ENCODE measurements at regions not wholly inside any gene's neighbourhood (a gene's known extent, or its start where the extent isn't known, plus 50 kb on each side); places are given as distances from the start of the nearest gene placed in this dataset.
"Not testable (repeated sequence)": the region's sequence is repeated elsewhere in the genome, so short reads cannot be mapped to it uniquely, and the experiment has no call there.

DNA sequence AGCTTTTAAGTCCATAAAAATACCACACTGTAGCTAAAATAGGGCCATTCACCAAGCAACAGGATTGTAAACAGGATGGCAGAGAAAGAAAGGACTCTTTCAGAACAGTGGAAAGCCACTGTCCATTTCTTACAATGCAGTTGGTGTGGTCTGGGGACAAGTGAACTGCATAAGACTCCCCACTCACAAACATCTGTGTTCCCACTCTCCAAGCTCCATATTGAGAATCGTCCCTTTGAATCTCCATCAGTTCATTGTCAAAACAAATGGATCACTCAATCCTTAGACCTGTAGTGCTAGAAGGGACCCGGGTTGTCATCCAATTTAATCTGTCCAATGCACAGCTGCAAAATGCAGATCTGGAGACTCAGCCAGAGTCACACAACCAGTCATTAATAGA, 347.4 kb upstream of the KLHL29 start:
- no peak for DNase-seq (ENCODE audit: insufficient read length, low spot score)
- no peak for TF ChIP-seq POLR2AphosphoS5 (IDR thresholded peaks at IDR 0.05; ENCODE audit: low read depth, low read length)
- no peak for TF ChIP-seq POLR2A (IDR thresholded peaks at IDR 0.05; ENCODE audit: low read depth, low read length)
- TF ChIP-seq TAF1 (IDR thresholded peaks at IDR 0.05; ENCODE audit: low read depth, low read length), result no peak
- TF ChIP-seq SPI1 (IDR thresholded peaks at IDR 0.05; ENCODE audit: low read depth, low read length), result no peak
- TF ChIP-seq PAX5 (IDR thresholded peaks at IDR 0.05; ENCODE audit: insufficient read depth, low read length, severe bottlenecking), result no peak
- no peak for TF ChIP-seq POU2F2 (IDR thresholded peaks at IDR 0.05; ENCODE audit: low read depth, low read length)

DNA sequence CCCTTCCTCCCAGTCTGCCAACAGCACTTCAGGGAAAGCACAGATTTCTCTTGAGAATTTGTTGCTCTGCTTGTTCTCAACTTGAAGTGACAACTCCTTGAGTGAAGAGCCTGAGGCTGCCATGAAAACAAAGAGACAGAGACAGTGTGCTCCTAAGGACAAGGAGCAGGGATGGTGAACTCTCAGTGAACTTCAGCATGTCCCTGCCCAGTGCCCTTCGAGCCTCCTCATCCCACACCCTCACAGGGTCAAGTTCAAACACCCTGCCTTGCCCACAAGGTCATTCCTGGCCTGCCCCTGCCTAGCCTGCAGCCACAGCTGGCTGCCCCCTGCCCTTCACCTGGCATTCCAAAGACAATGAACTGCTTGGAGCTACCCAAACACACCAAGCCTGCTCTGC, 343.5 kb upstream of the KLHL29 start:
- TF ChIP-seq PAX5 (IDR thresholded peaks at IDR 0.05; ENCODE audit: insufficient read depth, low read length, severe bottlenecking) (no peak), POLR2AphosphoS5 (IDR thresholded peaks at IDR 0.05; ENCODE audit: low read depth, low read length) (no peak), TAF1 (IDR thresholded peaks at IDR 0.05; ENCODE audit: low read depth, low read length) (no peak), POLR2A (IDR thresholded peaks at IDR 0.05; ENCODE audit: low read depth, low read length) (no peak), SPI1 (IDR thresholded peaks at IDR 0.05; ENCODE audit: low read depth, low read length) (no peak), POU2F2 (IDR thresholded peaks at IDR 0.05; ENCODE audit: low read depth, low read length) (no peak)

More for the DNA sequence above, 347.4 kb upstream of the KLHL29 start:
- no peak for FAIRE-seq

DNA sequence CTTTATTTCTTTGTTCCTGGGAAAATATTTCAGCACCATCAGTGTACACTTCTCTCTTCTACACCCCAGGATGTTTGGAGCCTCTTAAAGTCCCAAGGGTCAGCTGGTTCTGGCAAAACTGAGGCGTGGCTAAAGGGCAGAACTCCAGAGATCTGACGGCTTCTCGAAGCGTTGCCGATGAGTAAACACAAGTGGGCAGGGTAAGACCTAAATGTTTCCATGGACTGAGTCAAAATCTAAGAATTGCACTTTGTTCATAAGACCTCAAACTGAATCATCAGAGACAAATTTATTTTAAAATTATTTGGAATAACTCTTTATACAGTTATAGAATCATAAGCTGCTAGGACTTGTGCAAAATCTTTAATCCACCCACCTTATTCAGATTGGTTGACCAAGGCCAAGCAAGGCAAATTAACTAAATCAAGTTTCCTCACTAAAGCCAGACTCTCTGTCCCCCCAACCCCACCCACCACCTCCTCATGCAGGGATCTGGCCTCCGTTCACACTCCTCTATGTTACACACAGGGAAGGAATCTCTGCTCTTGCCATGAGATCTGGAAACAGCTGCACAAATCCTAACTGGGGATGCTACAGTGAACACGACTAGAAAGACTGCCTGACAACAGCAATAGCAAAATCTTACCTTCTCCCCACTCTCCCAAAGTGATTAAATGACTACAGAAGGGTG, 342.6 kb upstream of the KLHL29 start:
- TF ChIP-seq PAX5 (IDR thresholded peaks at IDR 0.05; ENCODE audit: insufficient read depth, low read length, severe bottlenecking) (no peak), SPI1 (IDR thresholded peaks at IDR 0.05; ENCODE audit: low read depth, low read length) (no peak), POLR2AphosphoS5 (IDR thresholded peaks at IDR 0.05; ENCODE audit: low read depth, low read length) (no peak), TAF1 (IDR thresholded peaks at IDR 0.05; ENCODE audit: low read depth, low read length) (no peak), POU2F2 (IDR thresholded peaks at IDR 0.05; ENCODE audit: low read depth, low read length) (no peak), POLR2A (IDR thresholded peaks at IDR 0.05; ENCODE audit: low read depth, low read length) (no peak)
- no peak for DNase-seq (ENCODE audit: insufficient read length, low spot score)
- FAIRE-seq, result no peak

More for the DNA sequence above, 343.5 kb upstream of the KLHL29 start:
- no peak for FAIRE-seq
- no peak for DNase-seq (ENCODE audit: insufficient read length, low spot score)

DNA sequence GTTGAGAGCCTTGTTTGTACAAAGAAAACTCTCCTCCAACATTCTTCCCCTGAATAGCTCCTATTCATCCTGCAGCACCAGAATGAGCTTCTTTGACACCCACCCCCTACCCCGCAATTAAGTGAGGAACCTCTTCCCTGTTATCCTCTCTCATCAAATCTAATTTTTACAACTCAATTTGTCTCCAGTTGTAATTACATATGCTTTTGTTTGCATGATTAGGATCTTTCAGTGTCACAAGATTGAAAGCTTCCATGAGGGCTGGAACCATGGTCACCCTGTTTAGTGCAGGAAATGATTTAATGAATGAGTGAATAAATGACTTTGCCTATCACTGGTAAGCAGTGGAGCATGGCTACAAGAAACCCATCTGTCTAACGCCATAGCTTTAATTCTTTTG, 334.6 kb upstream of the KLHL29 start:
- DNase-seq (ENCODE audit: insufficient read length, low spot score), result no peak
- FAIRE-seq, result no peak
- TF ChIP-seq TAF1 (IDR thresholded peaks at IDR 0.05; ENCODE audit: low read depth, low read length) (no peak), POLR2A (IDR thresholded peaks at IDR 0.05; ENCODE audit: low read depth, low read length) (no peak), POU2F2 (IDR thresholded peaks at IDR 0.05; ENCODE audit: low read depth, low read length) (no peak), SPI1 (IDR thresholded peaks at IDR 0.05; ENCODE audit: low read depth, low read length) (no peak), POLR2AphosphoS5 (IDR thresholded peaks at IDR 0.05; ENCODE audit: low read depth, low read length) (no peak), PAX5 (IDR thresholded peaks at IDR 0.05; ENCODE audit: insufficient read depth, low read length, severe bottlenecking) (no peak)

DNA sequence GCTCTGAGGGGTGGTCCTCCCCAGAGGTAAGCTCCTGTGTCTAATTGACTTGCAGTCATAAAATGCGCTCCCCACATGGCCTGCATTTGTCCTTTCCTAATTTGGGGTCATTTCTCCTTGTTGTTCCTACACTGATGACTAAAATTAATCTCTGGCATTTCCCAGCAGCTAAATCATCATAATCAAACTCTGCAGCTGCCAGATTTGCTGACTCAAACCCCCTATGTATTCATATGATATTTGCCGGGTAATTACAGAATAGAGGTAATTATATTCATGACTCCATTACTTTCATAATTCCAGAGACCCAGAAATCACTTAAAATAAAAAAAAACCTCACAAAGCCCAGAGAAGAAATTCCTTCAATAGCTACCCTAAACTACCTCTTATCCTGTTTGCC, 331.4 kb upstream of the KLHL29 start:
- TF ChIP-seq SPI1 (IDR thresholded peaks at IDR 0.05; ENCODE audit: low read depth, low read length), result no peak
- no peak for TF ChIP-seq POU2F2 (IDR thresholded peaks at IDR 0.05; ENCODE audit: low read depth, low read length)
- no peak for TF ChIP-seq TAF1 (IDR thresholded peaks at IDR 0.05; ENCODE audit: low read depth, low read length)
- TF ChIP-seq PAX5 (IDR thresholded peaks at IDR 0.05; ENCODE audit: insufficient read depth, low read length, severe bottlenecking), result no peak
- no peak for TF ChIP-seq POLR2A (IDR thresholded peaks at IDR 0.05; ENCODE audit: low read depth, low read length)
- no peak for TF ChIP-seq POLR2AphosphoS5 (IDR thresholded peaks at IDR 0.05; ENCODE audit: low read depth, low read length)
- DNase-seq (ENCODE audit: insufficient read length, low spot score) (no peak), FAIRE-seq (no peak)

DNA sequence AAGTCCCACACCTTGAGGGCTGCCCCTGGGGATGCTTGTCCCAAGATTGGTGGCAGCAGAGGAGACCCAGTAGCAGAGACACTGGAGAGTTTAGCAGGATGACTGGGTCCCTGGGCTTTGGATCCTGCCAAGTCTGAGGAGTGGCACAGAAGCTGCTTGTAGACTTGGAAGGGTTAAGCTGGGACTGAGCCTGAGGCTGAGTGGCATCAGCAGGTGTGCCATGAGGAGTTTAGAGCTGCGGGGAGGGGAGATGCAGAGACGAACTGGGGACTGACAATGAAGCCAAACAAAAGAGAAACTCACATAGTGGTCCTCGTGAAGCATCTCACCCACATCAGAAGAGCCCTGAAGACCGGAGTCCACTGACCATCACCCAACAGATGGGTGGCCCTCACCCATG, 329.7 kb upstream of the KLHL29 start:
- TF ChIP-seq TAF1 (IDR thresholded peaks at IDR 0.05; ENCODE audit: low read depth, low read length), result no peak
- TF ChIP-seq SPI1 (IDR thresholded peaks at IDR 0.05; ENCODE audit: low read depth, low read length), result no peak
- TF ChIP-seq POU2F2 (IDR thresholded peaks at IDR 0.05; ENCODE audit: low read depth, low read length), result no peak
- no peak for TF ChIP-seq PAX5 (IDR thresholded peaks at IDR 0.05; ENCODE audit: insufficient read depth, low read length, severe bottlenecking)
- no peak for TF ChIP-seq POLR2AphosphoS5 (IDR thresholded peaks at IDR 0.05; ENCODE audit: low read depth, low read length)
- no peak for TF ChIP-seq POLR2A (IDR thresholded peaks at IDR 0.05; ENCODE audit: low read depth, low read length)
- DNase-seq (ENCODE audit: insufficient read length, low spot score) (no peak), FAIRE-seq (no peak)

DNA sequence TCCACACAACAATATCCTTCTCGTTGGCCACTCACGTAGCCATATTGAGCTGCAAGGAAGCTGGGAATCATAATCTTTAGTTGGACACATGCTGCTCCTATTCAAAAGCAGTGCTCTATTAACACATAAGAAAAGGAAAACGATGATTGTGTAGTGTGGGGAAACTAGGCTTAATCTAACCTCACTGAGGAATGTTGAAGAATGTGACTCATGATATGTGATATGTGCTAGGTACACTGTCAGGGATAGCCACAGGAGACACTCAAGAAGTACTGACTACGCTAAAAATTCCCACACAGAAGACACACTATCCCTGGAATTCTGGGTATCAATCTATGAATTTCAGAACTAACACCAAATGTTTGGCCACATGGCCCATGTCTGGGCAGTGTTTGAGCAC, 328.1 kb upstream of the KLHL29 start:
- DNase-seq (ENCODE audit: insufficient read length, low spot score); FAIRE-seq: not testable (repeated sequence)

DNA sequence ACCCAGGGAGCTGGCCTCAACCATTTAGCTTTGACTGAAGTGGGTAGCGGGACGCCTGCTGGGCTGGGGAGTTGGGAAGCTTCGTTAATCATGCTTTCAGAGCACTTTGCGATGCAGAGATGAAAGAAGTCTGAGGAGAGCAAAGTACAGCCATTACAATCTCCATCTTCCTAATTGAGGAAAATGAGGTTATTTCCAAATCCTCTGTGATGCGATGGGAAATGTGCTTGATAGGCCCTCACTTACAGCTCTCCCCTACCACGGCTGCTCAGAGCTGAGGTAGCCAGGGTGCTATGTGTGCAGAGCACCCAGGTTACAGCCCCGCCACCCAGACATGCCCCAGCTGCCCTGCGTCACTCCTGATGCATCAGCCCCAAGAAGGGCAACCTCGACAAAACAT, 326.5 kb upstream of the KLHL29 start:
- DNase-seq (ENCODE audit: insufficient read length, low spot score), result no peak
- no peak for TF ChIP-seq PAX5 (IDR thresholded peaks at IDR 0.05; ENCODE audit: insufficient read depth, low read length, severe bottlenecking)
- no peak for TF ChIP-seq POLR2A (IDR thresholded peaks at IDR 0.05; ENCODE audit: low read depth, low read length)
- no peak for TF ChIP-seq POLR2AphosphoS5 (IDR thresholded peaks at IDR 0.05; ENCODE audit: low read depth, low read length)
- no peak for TF ChIP-seq SPI1 (IDR thresholded peaks at IDR 0.05; ENCODE audit: low read depth, low read length)
- TF ChIP-seq TAF1 (IDR thresholded peaks at IDR 0.05; ENCODE audit: low read depth, low read length), result no peak
- FAIRE-seq, result no peak

DNA sequence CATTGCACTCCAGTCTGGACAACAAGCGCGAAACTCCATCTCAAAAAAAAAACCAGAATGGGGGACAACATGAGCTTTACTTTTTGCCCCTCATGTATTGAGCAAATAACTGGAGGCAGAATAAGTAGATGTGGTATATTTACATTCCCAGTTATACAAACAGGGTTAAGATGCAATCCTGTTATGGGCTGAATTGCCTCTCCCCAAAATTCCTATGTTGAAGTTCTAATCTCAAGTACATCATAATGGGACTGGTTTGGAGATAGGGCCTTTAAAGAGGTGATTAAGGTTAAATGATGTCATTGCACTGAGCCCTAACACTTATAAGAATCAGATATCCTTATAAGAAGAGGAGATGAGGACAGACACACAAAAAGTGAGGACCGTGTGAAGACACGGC, 319.8 kb upstream of the KLHL29 start:
- DNase-seq (ENCODE audit: insufficient read length, low spot score) (no peak), FAIRE-seq (no peak)
- TF ChIP-seq SPI1 (IDR thresholded peaks at IDR 0.05; ENCODE audit: low read depth, low read length) (no peak), POU2F2 (IDR thresholded peaks at IDR 0.05; ENCODE audit: low read depth, low read length) (no peak), POLR2A (IDR thresholded peaks at IDR 0.05; ENCODE audit: low read depth, low read length) (no peak), POLR2AphosphoS5 (IDR thresholded peaks at IDR 0.05; ENCODE audit: low read depth, low read length) (no peak)

DNA sequence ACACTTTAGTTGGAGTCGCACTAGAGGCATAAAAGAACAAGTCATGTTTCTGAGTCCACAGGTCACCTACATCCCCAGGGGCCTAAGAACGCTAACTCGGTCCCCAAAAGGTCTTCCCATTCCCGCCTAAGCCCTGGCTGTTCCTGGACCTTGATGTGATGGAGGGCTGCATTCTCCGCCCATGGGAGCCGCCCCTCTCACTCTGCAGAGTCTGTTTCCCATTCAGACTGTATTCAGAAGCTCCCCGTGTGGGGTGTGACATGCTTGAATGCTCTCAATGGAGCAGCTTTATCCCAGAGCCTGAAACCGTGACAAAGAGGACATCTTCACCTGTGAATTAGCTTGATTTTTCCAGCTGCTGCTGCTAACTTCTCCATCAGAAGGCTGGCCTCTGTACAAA, 319.0 kb upstream of the KLHL29 start:
- TF ChIP-seq TAF1 (IDR thresholded peaks at IDR 0.05; ENCODE audit: low read depth, low read length) (no peak), POU2F2 (IDR thresholded peaks at IDR 0.05; ENCODE audit: low read depth, low read length) (no peak), POLR2AphosphoS5 (IDR thresholded peaks at IDR 0.05; ENCODE audit: low read depth, low read length) (no peak), POLR2A (IDR thresholded peaks at IDR 0.05; ENCODE audit: low read depth, low read length) (no peak), SPI1 (IDR thresholded peaks at IDR 0.05; ENCODE audit: low read depth, low read length) (no peak), PAX5 (IDR thresholded peaks at IDR 0.05; ENCODE audit: insufficient read depth, low read length, severe bottlenecking) (no peak)
- DNase-seq (ENCODE audit: insufficient read length, low spot score), result no peak
- no peak for FAIRE-seq
